ENCODE measurements at regions not wholly inside any gene's neighbourhood (a gene's known extent, or its start where the extent isn't known, plus 50 kb on each side); places are given as distances from the start of the nearest gene placed in this dataset.
"Not testable (repeated sequence)": the region's sequence is repeated elsewhere in the genome, so short reads cannot be mapped to it uniquely, and the experiment has no call there.

- DNase-seq: no peak
These were observed 93.2 kb upstream of the IL15 start for GRCh38 chr4:141543176-141543575.

- DNase-seq: no peak
These were observed 92.7 kb upstream of the IL15 start for GRCh38 chr4:141543706-141544105.

GRCh38 chr4:141548791-141549190 lies 87.6 kb upstream of the IL15 start:
- DNase-seq: no peak

- DNase-seq: no peak
These were observed 76.3 kb upstream of the IL15 start for GRCh38 chr4:141560056-141560455.

- no peak for DNase-seq
These were observed 73.7 kb upstream of the IL15 start for GRCh38 chr4:141562649-141563048.

- no peak for DNase-seq
These were observed 72.7 kb upstream of the IL15 start for GRCh38 chr4:141563723-141564122.

- DNase-seq: not testable (repeated sequence)
These were observed 71.4 kb upstream of the IL15 start for GRCh38 chr4:141564961-141565360.

- DNase-seq: no peak
These were observed 70.8 kb upstream of the IL15 start for GRCh38 chr4:141565379-141566089.

GRCh38 chr4:141567326-141567915 lies 69.0 kb upstream of the IL15 start:
- no peak for DNase-seq

GRCh38 chr4:141569141-141569540 lies 67.2 kb upstream of the IL15 start:
- DNase-seq: no peak

GRCh38 chr4:141570290-141570689 lies 66.1 kb upstream of the IL15 start:
- DNase-seq: no peak

- DNase-seq: no peak
These were observed 65.0 kb upstream of the IL15 start for GRCh38 chr4:141571362-141571761.

- no peak for DNase-seq
These were observed 64.6 kb upstream of the IL15 start for GRCh38 chr4:141571793-141572192.

GRCh38 chr4:141573678-141574077 lies 62.7 kb upstream of the IL15 start:
- no peak for DNase-seq

- no peak for DNase-seq
These were observed 60.5 kb upstream of the IL15 start for GRCh38 chr4:141575884-141576283.

- no peak for DNase-seq
These were observed 59.7 kb upstream of the IL15 start for GRCh38 chr4:141576585-141577110.

- no peak for DNase-seq
These were observed 57.9 kb upstream of the IL15 start for GRCh38 chr4:141578451-141578850.

- DNase-seq: no peak
These were observed 55.9 kb upstream of the IL15 start for GRCh38 chr4:141580523-141580922.
